Heart right ventricle (tissue), 16 donors: ENCODE measurements at regions not wholly inside any gene's neighbourhood (a gene's known extent, or its start where the extent isn't known, plus 50 kb on each side); places are given as distances from the start of the nearest gene placed in this dataset.

Experiments used
- ATAC-seq, 8 donors: fragments of 200-7000 bp; cut with Tn5 transposase; one replicate each; pipeline ENCODE4 v1.9.1; 2020; ENCODE audit warnings: mild to moderate bottlenecking in 8 of 8, moderate library complexity in 8 of 8, moderate number of reproducible peaks in 1 of 8
- DNase-seq, 2 donors: peaks; one replicate each; pipeline ENCODE4 v3.0.0-alpha.2; 2020
- H3K27ac ChIP-seq, 10 donors: fragments of 200-600 bp; sonication (generic) in 2 of 10; one replicate each; pipeline versions ENCODE4 v1.5.0 to v1.8.0; 2020 to 2022; ENCODE audit warnings: mild to moderate bottlenecking in 3 of 10
- H3K27me3 ChIP-seq, 7 donors: fragments of 200-600 bp; one replicate each; pipeline ENCODE4 v1.8.0; 2021 to 2022; ENCODE audit warnings: mild to moderate bottlenecking in 2 of 7
- H3K36me3 ChIP-seq, 9 donors: fragments of 200-600 bp; sonication (generic) in 1 of 9; one replicate each; pipeline versions ENCODE4 v1.5.0 to v1.8.0; 2020 to 2022; ENCODE audit warnings: mild to moderate bottlenecking in 2 of 9
- H3K4me1 ChIP-seq, 9 donors: fragments of 200-600 bp; sonication (generic) in 1 of 9; one replicate each; pipeline versions ENCODE4 v1.5.0 to v1.8.0; 2020 to 2022; ENCODE audit warnings: mild to moderate bottlenecking in 4 of 9
- H3K4me3 ChIP-seq, 10 donors: fragments of 200-600 bp; sonication (generic) in 2 of 10; one replicate each; pipeline versions ENCODE4 v1.5.0 to v1.8.0; 2020 to 2022; ENCODE audit warnings: mild to moderate bottlenecking in 7 of 10, moderate library complexity in 2 of 10
- H3K9me3 ChIP-seq, 11 donors: fragments of 200-600 bp in 10 of 11; sonication (generic) in 2 of 11; one replicate each; pipeline versions ENCODE4 v1.5.0 to v1.8.0; 2013 to 2022; ENCODE audit warnings: mild to moderate bottlenecking in 2 of 11, control low read depth in 1 of 11, moderate library complexity in 1 of 11
- WGBS, 2 donors: extraction: QIAGEN DNeasy Blood & Tissue Kit; methylation state at CpG; one replicate each; pipeline ENCODE4 v1.1.7; 2013; ENCODE audit warnings: inconsistent platforms in 1 of 2; 5-methylcytosine and 5-hydroxymethylcytosine counted together
- intact Hi-C, 10 donors: fragments of 100-400 bp; cut with DNase I; formaldehyde crosslinking; loops; one replicate each; pipeline versions ENCODE4 v1.11.1 to v1.14.2; 2022
- TF ChIP-seq, protein P1 (sequence below), 9 donors: fragments of 200-600 bp; sonication (generic) in 2 of 9; IDR thresholded peaks; one replicate each; pipeline versions ENCODE4 v1.5.0 to v1.8.0; 2021 to 2022; ENCODE audit warnings: antibody characterized with exemption in 9 of 9, mild to moderate bottlenecking in 5 of 9, moderate library complexity in 1 of 9
- donor health status: Arrhythmogenic right ventricular cardiomyopathy.
- donor health status: ischemic (EF 13 %, LVEDD 7.1; RV severe dilation, severe dysfunction).
- donor health status: healthy with polysubstance abuse.
- donor health status: DM: no; HTN: yes; CAD: no.
- donor health status: DM: no; HTN: no; CAD: no.
- donor health status: ischemic (EF 25% LVEDD 6.9; RV normal size, moderate dysfunction).
- donor health status: ischemic (EF 25% LVEDD 5.7; RV mildly dilated, moderate dysfunction).
- donor health status: healthy.
- donor health status: DM: yes; HTN: yes; CAD: no.
- donor health status: Ischemic cardiomyopathy.
- donor health status: ischemic (EF 35%, LVEDD 5.7; RV mildly dilated, moderate dysfunction).
- donor health status: nonischemic (EF 11% LVEDD 7.7; RV severe dilation, severe dysfunction).
- donor health status: DM: yes; HTN: yes; CAD: no.
- donor health status: PGD.
- donor health status: ischemic (EF 29% LVEDD 5.4; RV normal size, mild dysfunction).
- donor health status: nonischemic (EF 23%, LVEDD 6.1; RV moderate dilation, normal function).

DNA sequence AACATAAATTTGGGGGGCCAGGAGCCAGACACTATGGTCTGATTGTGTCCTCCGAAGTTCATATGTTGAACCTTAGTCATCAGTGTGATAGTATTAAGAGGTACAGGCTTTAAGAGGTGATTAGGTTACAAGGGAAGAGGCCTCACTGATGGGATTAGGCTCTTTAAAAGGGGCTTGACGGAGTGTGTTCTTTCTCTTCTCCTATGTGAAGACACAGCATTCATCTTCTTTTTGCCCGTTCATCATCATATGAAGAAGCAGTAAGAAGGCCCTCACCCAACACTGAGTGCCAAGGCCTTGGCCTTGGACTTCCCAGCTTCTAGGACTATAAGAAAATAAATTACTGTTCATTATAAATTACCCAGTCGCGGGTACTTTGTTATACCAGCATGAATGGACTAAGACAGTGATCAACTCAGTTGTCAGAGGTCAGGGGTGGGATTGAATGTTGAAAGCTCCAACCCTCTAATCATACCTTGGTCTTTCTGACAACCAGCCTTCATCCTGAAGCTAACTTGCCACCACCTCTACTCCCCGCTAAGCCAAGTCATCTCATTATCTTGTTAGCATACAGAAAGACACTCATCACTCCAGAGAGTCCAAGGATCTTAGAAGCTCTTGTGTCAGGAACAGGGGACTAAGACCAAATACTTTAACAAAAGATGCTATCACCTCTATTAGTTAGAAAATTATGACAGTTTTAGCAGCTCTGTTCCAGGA is 543.4 kb upstream of the DIPK2B start:
- DNase-seq (no peak), ATAC-seq (no peak)
- WGBS, 2 donors: 94 to 95% methylated on average over 6 of the region's 6 CpGs
- TF ChIP-seq, protein P1, sequence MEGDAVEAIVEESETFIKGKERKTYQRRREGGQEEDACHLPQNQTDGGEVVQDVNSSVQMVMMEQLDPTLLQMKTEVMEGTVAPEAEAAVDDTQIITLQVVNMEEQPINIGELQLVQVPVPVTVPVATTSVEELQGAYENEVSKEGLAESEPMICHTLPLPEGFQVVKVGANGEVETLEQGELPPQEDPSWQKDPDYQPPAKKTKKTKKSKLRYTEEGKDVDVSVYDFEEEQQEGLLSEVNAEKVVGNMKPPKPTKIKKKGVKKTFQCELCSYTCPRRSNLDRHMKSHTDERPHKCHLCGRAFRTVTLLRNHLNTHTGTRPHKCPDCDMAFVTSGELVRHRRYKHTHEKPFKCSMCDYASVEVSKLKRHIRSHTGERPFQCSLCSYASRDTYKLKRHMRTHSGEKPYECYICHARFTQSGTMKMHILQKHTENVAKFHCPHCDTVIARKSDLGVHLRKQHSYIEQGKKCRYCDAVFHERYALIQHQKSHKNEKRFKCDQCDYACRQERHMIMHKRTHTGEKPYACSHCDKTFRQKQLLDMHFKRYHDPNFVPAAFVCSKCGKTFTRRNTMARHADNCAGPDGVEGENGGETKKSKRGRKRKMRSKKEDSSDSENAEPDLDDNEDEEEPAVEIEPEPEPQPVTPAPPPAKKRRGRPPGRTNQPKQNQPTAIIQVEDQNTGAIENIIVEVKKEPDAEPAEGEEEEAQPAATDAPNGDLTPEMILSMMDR (IDR thresholded peaks at IDR 0.05): no peak
- Histone ChIP-seq H3K27ac (no peak overlapping the region), H3K36me3 (peaks cover 0 to 24% (median 0%) of the 10 kb centered on the region in 9 donors), H3K4me3 (no peak overlapping the region), H3K9me3 (no peaks in the 10 kb centered on the region), H3K27me3 (peaks cover 0 to 50% (median 0%) of the 10 kb centered on the region in 7 donors), H3K4me1 (peaks cover 0 to 10% (median 5%) of the 10 kb centered on the region in 9 donors)
- intact Hi-C loops: loop anchor here in 2 of 10 donors (10.0 kb wide), 1 partner anchor 229 kb away; no protein-coding TSS in a partner anchor

DNA sequence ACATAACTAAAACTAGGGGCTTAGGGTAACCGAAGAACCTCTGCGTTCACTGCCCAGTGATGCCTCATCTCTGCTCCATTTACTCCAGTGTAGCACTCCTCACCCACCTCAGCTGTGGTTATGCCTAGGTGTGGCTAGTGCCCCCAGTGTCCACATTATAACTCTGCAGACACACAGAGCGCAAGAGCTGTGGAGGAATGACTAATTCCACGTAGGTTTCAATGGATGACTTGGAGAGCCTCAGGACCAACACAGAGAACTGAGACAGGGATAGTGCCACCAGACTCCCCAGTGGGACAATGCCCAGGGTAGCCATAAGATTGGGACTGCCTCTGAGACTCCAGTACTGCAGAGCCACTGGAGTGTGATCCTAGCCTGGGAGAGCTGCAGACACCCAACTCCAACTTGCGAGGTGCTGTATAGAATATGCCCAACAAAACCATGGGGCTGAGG is 542.4 kb upstream of the DIPK2B start:
- H3K27ac ChIP-seq: no peak overlapping the region
- intact Hi-C loops: loop anchor here in 2 of 10 donors (10.0 kb wide), 1 partner anchor 228 kb away; no protein-coding TSS in a partner anchor
- DNase-seq (no peak), ATAC-seq (no peak)
- H3K4me3 ChIP-seq: no peak overlapping the region
- 88 to 93% methylated on average over 5 of the region's 5 CpGs for WGBS, 2 donors
- TF ChIP-seq, protein P1 (IDR thresholded peaks at IDR 0.05): no peak
- peaks cover 0 to 55% (median 0%) of the 10 kb centered on the region in 7 donors for H3K27me3 ChIP-seq
- H3K4me1 ChIP-seq: peaks cover 0 to 5% (median 0%) of the 10 kb centered on the region in 9 donors
- no peaks in the 10 kb centered on the region for H3K9me3 ChIP-seq
- H3K36me3 ChIP-seq: peaks cover 0 to 24% (median 0%) of the 10 kb centered on the region in 9 donors

DNA sequence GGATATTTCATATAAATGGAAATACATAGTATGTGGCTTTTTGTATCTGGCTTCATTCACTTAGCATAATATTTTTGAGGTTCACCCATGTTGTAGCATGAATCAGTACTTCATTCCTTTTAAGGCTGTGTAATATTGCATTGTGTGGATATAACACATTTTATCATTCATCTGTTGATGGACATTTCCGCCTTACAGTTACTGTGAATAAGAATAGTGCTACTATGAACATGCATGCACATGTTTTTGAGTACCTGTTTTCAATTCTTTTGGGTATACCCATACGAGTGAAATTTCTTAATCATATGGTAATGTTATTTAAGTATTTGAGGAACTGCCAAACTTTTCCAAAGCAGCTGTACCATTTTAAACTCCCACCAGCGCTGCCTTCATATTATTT is 539.6 kb upstream of the DIPK2B start:
- intact Hi-C loops: loop anchor here in 2 of 10 donors (10.0 kb wide), 1 partner anchor 225 kb away; no protein-coding TSS in a partner anchor
- DNase-seq: no peak
- Histone ChIP-seq H3K4me1 (no peaks in the 10 kb centered on the region), H3K27ac (no peak overlapping the region), H3K27me3 (peaks cover 0 to 58% (median 0%) of the 10 kb centered on the region in 7 donors), H3K4me3 (no peak overlapping the region), H3K36me3 (peaks cover 0 to 7% (median 0%) of the 10 kb centered on the region in 9 donors), H3K9me3 (no peaks in the 10 kb centered on the region)
- ATAC-seq: no peak
- TF ChIP-seq, protein P1 (IDR thresholded peaks at IDR 0.05): no peak
- WGBS, 2 donors: 62 to 69% methylated on average over 3 of the region's 3 CpGs

DNA sequence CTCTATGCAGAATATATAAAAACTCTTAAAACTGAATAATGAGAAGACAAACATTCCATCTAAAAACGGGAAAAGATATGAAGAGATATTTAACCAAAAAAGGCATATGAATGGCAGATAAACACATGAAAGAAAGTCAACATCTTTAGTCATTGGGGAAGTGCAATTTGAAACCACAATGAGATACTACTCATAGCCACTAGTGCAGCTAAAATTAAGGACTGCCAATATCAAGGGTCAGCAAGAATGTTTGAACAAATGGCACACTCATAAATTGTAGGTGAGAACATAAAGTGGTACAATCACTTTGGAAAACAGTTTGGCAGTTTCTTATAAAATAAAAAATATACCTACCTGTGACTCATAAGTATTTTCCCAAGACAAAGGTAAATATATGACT is 534.9 kb upstream of the DIPK2B start:
- H3K4me3 ChIP-seq: no peak overlapping the region
- H3K27me3 ChIP-seq: peaks cover 0 to 67% (median 0%) of the 10 kb centered on the region in 7 donors
- TF ChIP-seq, protein P1 (IDR thresholded peaks at IDR 0.05): no peak
- H3K36me3 ChIP-seq: no peaks in the 10 kb centered on the region
- ATAC-seq: no peak
- no peak overlapping the region for H3K27ac ChIP-seq
- intact Hi-C loops: no loop called here
- no peaks in the 10 kb centered on the region for H3K4me1 ChIP-seq
- DNase-seq: no peak
- H3K9me3 ChIP-seq: no peaks in the 10 kb centered on the region
- 69 to 81% methylated on average over 1 of the region's 1 CpG for WGBS, 2 donors
